ENCODE measurements at regions not wholly inside any gene's neighbourhood (a gene's known extent, or its start where the extent isn't known, plus 50 kb on each side); places are given as distances from the start of the nearest gene placed in this dataset.

DNA sequence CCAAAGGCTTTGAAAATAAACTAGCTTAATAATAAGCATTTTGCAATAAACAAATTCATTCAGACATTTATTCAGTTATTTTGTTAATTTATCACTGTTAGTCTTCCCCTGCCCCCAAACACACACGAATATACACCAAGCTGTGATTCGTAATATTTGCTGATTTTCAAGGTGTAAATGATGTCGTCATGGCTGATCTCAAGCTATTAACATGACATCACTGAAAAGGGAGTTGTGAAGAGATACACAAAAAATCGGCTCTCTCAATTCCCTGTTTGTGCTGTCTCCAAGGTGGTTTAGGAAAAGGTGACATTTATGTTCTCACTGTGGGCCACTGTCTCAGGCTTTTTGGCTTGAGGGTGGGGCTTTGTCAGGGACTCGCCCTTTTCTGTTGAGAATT lies 413.3 kb downstream of the CDH9 start:
- TF ChIP-seq CTCF (IDR thresholded peaks at IDR 0.05) (no peak), EZH2 (IDR thresholded peaks at IDR 0.05; ENCODE audit: borderline replicate concordance, insufficient read depth, low read depth, low read length, poor library complexity, severe bottlenecking) (no peak)

All from B cell (primary cell).